ENCODE measurements at regions not wholly inside any gene's neighbourhood (a gene's known extent, or its start where the extent isn't known, plus 50 kb on each side); places are given as distances from the start of the nearest gene placed in this dataset.

- H3K27ac ChIP-seq: no peak overlapping the region
- TF ChIP-seq POLR2A (IDR thresholded peaks at IDR 0.05): no peak
- TF ChIP-seq, protein P1, sequence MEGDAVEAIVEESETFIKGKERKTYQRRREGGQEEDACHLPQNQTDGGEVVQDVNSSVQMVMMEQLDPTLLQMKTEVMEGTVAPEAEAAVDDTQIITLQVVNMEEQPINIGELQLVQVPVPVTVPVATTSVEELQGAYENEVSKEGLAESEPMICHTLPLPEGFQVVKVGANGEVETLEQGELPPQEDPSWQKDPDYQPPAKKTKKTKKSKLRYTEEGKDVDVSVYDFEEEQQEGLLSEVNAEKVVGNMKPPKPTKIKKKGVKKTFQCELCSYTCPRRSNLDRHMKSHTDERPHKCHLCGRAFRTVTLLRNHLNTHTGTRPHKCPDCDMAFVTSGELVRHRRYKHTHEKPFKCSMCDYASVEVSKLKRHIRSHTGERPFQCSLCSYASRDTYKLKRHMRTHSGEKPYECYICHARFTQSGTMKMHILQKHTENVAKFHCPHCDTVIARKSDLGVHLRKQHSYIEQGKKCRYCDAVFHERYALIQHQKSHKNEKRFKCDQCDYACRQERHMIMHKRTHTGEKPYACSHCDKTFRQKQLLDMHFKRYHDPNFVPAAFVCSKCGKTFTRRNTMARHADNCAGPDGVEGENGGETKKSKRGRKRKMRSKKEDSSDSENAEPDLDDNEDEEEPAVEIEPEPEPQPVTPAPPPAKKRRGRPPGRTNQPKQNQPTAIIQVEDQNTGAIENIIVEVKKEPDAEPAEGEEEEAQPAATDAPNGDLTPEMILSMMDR (IDR thresholded peaks at IDR 0.05): no peak
- intact Hi-C loops (cut with DNase I): no loop called here
- no peaks in the 10 kb centered on the region for H3K9me3 ChIP-seq
- H3K27me3 ChIP-seq: no peaks in the 10 kb centered on the region
- no peaks in the 10 kb centered on the region for H3K36me3 ChIP-seq
- no peak for DNase-seq
- 74 to 89% methylated on average over 3 of the region's 3 CpGs for WGBS, 2 donors
- no peaks in the 10 kb centered on the region for H3K4me1 ChIP-seq
- no peak overlapping the region for H3K4me3 ChIP-seq (replicated peaks in 1 of 3)
These were observed 952.6 kb upstream of the MAP3K7 start for GRCh38 chr6:91539456-91539855.

DNA sequence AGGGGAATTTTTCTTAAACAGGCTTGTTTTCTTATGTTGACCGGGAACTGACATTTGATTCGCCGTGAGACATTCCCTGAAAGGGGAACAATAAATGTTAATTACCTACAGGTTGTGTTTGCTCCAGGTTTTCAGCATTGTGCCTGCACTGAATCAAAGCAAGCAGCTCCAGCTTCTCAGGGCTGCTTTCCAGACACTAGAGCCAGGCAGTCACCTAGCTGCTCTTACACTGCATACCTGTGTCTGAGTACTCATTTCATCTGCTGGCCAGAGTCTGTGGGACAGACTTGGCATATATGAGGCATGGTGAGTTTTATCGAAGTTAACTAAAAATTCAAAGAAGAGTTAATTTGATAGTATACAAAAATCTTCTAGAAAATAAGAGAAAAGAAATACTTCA lies 951.8 kb upstream of the MAP3K7 start:
- no peak for DNase-seq
- Histone ChIP-seq H3K36me3 (no peaks in the 10 kb centered on the region), H3K4me3 (replicated peaks in 1 of 3) (no peak overlapping the region), H3K27me3 (no peaks in the 10 kb centered on the region), H3K4me1 (no peaks in the 10 kb centered on the region), H3K9me3 (no peaks in the 10 kb centered on the region), H3K27ac (no peak overlapping the region)
- intact Hi-C loops (cut with DNase I): no loop called here
- 70 to 79% methylated on average over 4 of the region's 4 CpGs for WGBS, 2 donors
- no peak for TF ChIP-seq POLR2A (IDR thresholded peaks at IDR 0.05)
- TF ChIP-seq, protein P1 (IDR thresholded peaks at IDR 0.05): no peak

- 54 to 56% methylated on average over 2 of the region's 2 CpGs for WGBS, 2 donors
- H3K4me1 ChIP-seq: no peaks in the 10 kb centered on the region
- TF ChIP-seq, protein P1 (IDR thresholded peaks at IDR 0.05): peak in 3 of 6 experiments; percentile 9 to 25 (median 11)
- no peak for TF ChIP-seq POLR2A (IDR thresholded peaks at IDR 0.05)
- intact Hi-C loops (cut with DNase I): no loop called here
- no peaks in the 10 kb centered on the region for H3K36me3 ChIP-seq
- no peak overlapping the region for H3K4me3 ChIP-seq (replicated peaks in 1 of 3)
- no peak overlapping the region for H3K27ac ChIP-seq
- no peaks in the 10 kb centered on the region for H3K9me3 ChIP-seq
- no peak for DNase-seq
- H3K27me3 ChIP-seq: no peaks in the 10 kb centered on the region
These were observed 947.7 kb upstream of the MAP3K7 start for GRCh38 chr6:91534614-91535013.

DNA sequence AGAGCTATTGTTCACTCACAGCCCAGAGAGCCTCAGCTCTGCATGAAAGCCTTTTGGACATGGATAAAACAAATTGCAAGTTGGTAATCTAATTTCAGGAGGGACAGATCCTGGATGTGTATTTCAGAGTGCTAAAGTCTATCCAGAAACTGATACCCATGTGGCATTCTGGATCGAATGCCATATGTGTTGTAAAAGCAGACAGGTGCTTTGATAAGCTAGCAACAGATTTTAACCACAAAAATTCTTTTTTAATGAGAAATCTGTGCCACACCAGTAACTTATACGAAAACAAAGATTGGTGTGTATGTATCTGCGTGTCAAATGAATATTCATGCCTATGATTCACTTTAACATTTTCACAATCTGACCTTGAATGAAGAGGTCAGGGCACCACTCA lies 936.6 kb upstream of the MAP3K7 start:
- 70 to 80% methylated on average over 3 of the region's 3 CpGs for WGBS, 2 donors
- intact Hi-C loops (cut with DNase I): no loop called here
- DNase-seq: no peak
- Histone ChIP-seq H3K27me3 (no peaks in the 10 kb centered on the region), H3K9me3 (no peaks in the 10 kb centered on the region), H3K27ac (no peak overlapping the region), H3K36me3 (no peaks in the 10 kb centered on the region), H3K4me3 (replicated peaks in 1 of 3) (no peak overlapping the region), H3K4me1 (no peaks in the 10 kb centered on the region)
- no peak for TF ChIP-seq POLR2A (IDR thresholded peaks at IDR 0.05)
- TF ChIP-seq, protein P1 (IDR thresholded peaks at IDR 0.05): no peak

GRCh38 chr6:91521999-91522398 lies 935.1 kb upstream of the MAP3K7 start:
- intact Hi-C loops (cut with DNase I): no loop called here

More at GRCh38 chr6:91521999-91522398, 935.1 kb upstream of the MAP3K7 start:
- no peak for DNase-seq
- H3K4me1 ChIP-seq: no peaks in the 10 kb centered on the region
- no peak overlapping the region for H3K27ac ChIP-seq
- H3K4me3 ChIP-seq (replicated peaks in 1 of 3): no peak overlapping the region
- no peaks in the 10 kb centered on the region for H3K36me3 ChIP-seq
- TF ChIP-seq, protein P1 (IDR thresholded peaks at IDR 0.05): no peak
- TF ChIP-seq POLR2A (IDR thresholded peaks at IDR 0.05): no peak
- no peaks in the 10 kb centered on the region for H3K27me3 ChIP-seq
- no peaks in the 10 kb centered on the region for H3K9me3 ChIP-seq

Data from thyroid gland (tissue), 4 donors.